Right cardiac atrium (tissue), 5 donors: ENCODE measurements at regions not wholly inside any gene's neighbourhood (a gene's known extent, or its start where the extent isn't known, plus 50 kb on each side); places are given as distances from the start of the nearest gene placed in this dataset.

ENCODE experiments used
- ATAC-seq, 2 donors: fragments of 200-7000 bp; cut with Tn5 transposase; one replicate each; pipeline versions ENCODE4 v1.8.0 to v1.9.1; 2020; ENCODE audit warnings: moderate library complexity in 2 of 2, mild to moderate bottlenecking in 1 of 2
- DNase-seq, 3 donors: peaks; one replicate each; pipeline ENCODE4 v3.0.0-alpha.2; 2020
- H3K27ac ChIP-seq: one replicate; pipeline ENCODE4 v1.5.1; 2013; ENCODE audit warnings: mild to moderate bottlenecking, low read length, control low read depth, moderate library complexity
- H3K27me3 ChIP-seq: one replicate; pipeline ENCODE4 v1.6.1; 2013; ENCODE audit not compliant: control insufficient read depth, insufficient read depth
- H3K4me1 ChIP-seq: one replicate; pipeline ENCODE4 v1.6.1; 2013; ENCODE audit warnings: low read length; ENCODE audit not compliant: control insufficient read depth, insufficient read depth
- H3K4me3 ChIP-seq: one replicate; pipeline ENCODE4 v1.5.1; 2013; ENCODE audit warnings: low read length, control low read depth
- H3K9me3 ChIP-seq: one replicate; pipeline ENCODE4 v1.6.1; 2013; ENCODE audit warnings: low read length; ENCODE audit not compliant: control insufficient read depth
- WGBS: extraction: QIAGEN DNeasy Blood & Tissue Kit; methylation state at CpG from one replicate; pipeline ENCODE4 v1.1.7; 2013; 5-methylcytosine and 5-hydroxymethylcytosine counted together
- intact Hi-C, 4 donors: fragments of 100-400 bp; cut with DNase I; formaldehyde crosslinking; loops; one replicate each; pipeline versions ENCODE4 v1.11.0 to v1.14.0; 2022 to 2023
- donor health status: healthy with polysubstance abuse.
- donor health status: DM: no; HTN: yes; CAD: no.
- donor health status: DM: no; HTN: no; CAD: no.
- donor health status: DM: no; HTN: yes; CAD: no; lungs with severe emphysema.
- donor health status: DM: yes; HTN: yes; CAD: no.

GRCh38 chr1:88118176-88118845, 565.8 kb upstream of the PKN2 start:
- H3K4me1 ChIP-seq = no peaks in the 10 kb centered on the region
- intact Hi-C loops = no loop called here
- H3K9me3 ChIP-seq = no peaks in the 10 kb centered on the region
- no peak overlapping the region for H3K4me3 ChIP-seq
- no peaks in the 10 kb centered on the region for H3K27me3 ChIP-seq
- WGBS = 58% methylated on average over 6 of the region's 6 CpGs
- ATAC-seq (no peak), DNase-seq (no peak)
- H3K27ac ChIP-seq = no peak overlapping the region

- 63% methylated on average over 1 of the region's 1 CpG for WGBS
- no peaks in the 10 kb centered on the region for H3K27me3 ChIP-seq
- H3K27ac ChIP-seq = no peak overlapping the region
- no peak for DNase-seq
- intact Hi-C loops = no loop called here
- H3K4me3 ChIP-seq = no peak overlapping the region
- no peak for ATAC-seq
- no peaks in the 10 kb centered on the region for H3K9me3 ChIP-seq
- H3K4me1 ChIP-seq = no peaks in the 10 kb centered on the region
These were observed 559.5 kb upstream of the PKN2 start for GRCh38 chr1:88124614-88125013.

- no peak overlapping the region for H3K4me3 ChIP-seq
These were observed 557.6 kb upstream of the PKN2 start for GRCh38 chr1:88126467-88126866.

GRCh38 chr1:88133991-88134390, 550.1 kb upstream of the PKN2 start:
- no peak for ATAC-seq
- intact Hi-C loops = no loop called here
- Histone ChIP-seq H3K4me3 (no peak overlapping the region), H3K4me1 (no peaks in the 10 kb centered on the region), H3K27me3 (no peaks in the 10 kb centered on the region), H3K27ac (no peak overlapping the region), H3K9me3 (no peaks in the 10 kb centered on the region)
- WGBS = 78% methylated on average over 1 of the region's 1 CpG
- no peak for DNase-seq

More at GRCh38 chr1:88126467-88126866, 557.6 kb upstream of the PKN2 start:
- 81% methylated on average over 2 of the region's 2 CpGs for WGBS
- DNase-seq = no peak
- H3K27me3 ChIP-seq = no peaks in the 10 kb centered on the region
- no peaks in the 10 kb centered on the region for H3K9me3 ChIP-seq
- intact Hi-C loops = no loop called here
- no peak overlapping the region for H3K27ac ChIP-seq
- no peaks in the 10 kb centered on the region for H3K4me1 ChIP-seq
- no peak for ATAC-seq

- intact Hi-C loops = no loop called here
- no peak for ATAC-seq
- H3K9me3 ChIP-seq = no peaks in the 10 kb centered on the region
- H3K4me1 ChIP-seq = no peaks in the 10 kb centered on the region
- no peaks in the 10 kb centered on the region for H3K27me3 ChIP-seq
- no peak for DNase-seq
- no peak overlapping the region for H3K27ac ChIP-seq
- 81% methylated on average over 7 of the region's 7 CpGs for WGBS
- no peak overlapping the region for H3K4me3 ChIP-seq
These were observed 548.8 kb upstream of the PKN2 start for GRCh38 chr1:88134983-88135921.

GRCh38 chr1:88139633-88140032, 544.4 kb upstream of the PKN2 start:
- H3K27me3 ChIP-seq = no peaks in the 10 kb centered on the region
- intact Hi-C loops = no loop called here
- DNase-seq (no peak), ATAC-seq (no peak)
- no peak overlapping the region for H3K27ac ChIP-seq
- H3K4me3 ChIP-seq = no peak overlapping the region
- no peaks in the 10 kb centered on the region for H3K4me1 ChIP-seq
- no peaks in the 10 kb centered on the region for H3K9me3 ChIP-seq
- 61% methylated on average over 4 of the region's 4 CpGs for WGBS

- Histone ChIP-seq H3K27ac (no peak overlapping the region), H3K9me3 (no peaks in the 10 kb centered on the region), H3K4me3 (no peak overlapping the region), H3K4me1 (no peaks in the 10 kb centered on the region), H3K27me3 (no peaks in the 10 kb centered on the region)
- intact Hi-C loops = no loop called here
- no peak for ATAC-seq
- WGBS = 92% methylated on average over 1 of the region's 1 CpG
- no peak for DNase-seq
These were observed 543.7 kb upstream of the PKN2 start for GRCh38 chr1:88140325-88140724.

GRCh38 chr1:88141499-88142074, 542.5 kb upstream of the PKN2 start:
- 62% methylated on average over 6 of the region's 6 CpGs for WGBS
- ATAC-seq = no peak

GRCh38 chr1:88145752-88146151, 538.3 kb upstream of the PKN2 start:
- Histone ChIP-seq H3K27ac (no peak overlapping the region), H3K27me3 (no peaks in the 10 kb centered on the region), H3K4me1 (no peaks in the 10 kb centered on the region), H3K9me3 (no peaks in the 10 kb centered on the region), H3K4me3 (no peak overlapping the region)
- ATAC-seq (no peak), DNase-seq (no peak)
- WGBS = 82% methylated on average over 3 of the region's 3 CpGs
- intact Hi-C loops = no loop called here

More at GRCh38 chr1:88141499-88142074, 542.5 kb upstream of the PKN2 start:
- H3K27ac ChIP-seq = no peak overlapping the region
- no peak overlapping the region for H3K4me3 ChIP-seq
- no peaks in the 10 kb centered on the region for H3K4me1 ChIP-seq
- intact Hi-C loops = no loop called here
- DNase-seq = no peak
- no peaks in the 10 kb centered on the region for H3K27me3 ChIP-seq
- H3K9me3 ChIP-seq = no peaks in the 10 kb centered on the region

- intact Hi-C loops = no loop called here
- WGBS = 94% methylated on average over 1 of the region's 1 CpG
- no peak for DNase-seq
These were observed 534.4 kb upstream of the PKN2 start for GRCh38 chr1:88149686-88150085.

GRCh38 chr1:88150330-88150729, 533.7 kb upstream of the PKN2 start:
- intact Hi-C loops = no loop called here
- WGBS = 74% methylated on average over 4 of the region's 4 CpGs
- no peaks in the 10 kb centered on the region for H3K4me1 ChIP-seq
- no peak overlapping the region for H3K27ac ChIP-seq
- no peaks in the 10 kb centered on the region for H3K9me3 ChIP-seq
- no peak overlapping the region for H3K4me3 ChIP-seq
- no peaks in the 10 kb centered on the region for H3K27me3 ChIP-seq
- ATAC-seq (no peak), DNase-seq (no peak)

More at GRCh38 chr1:88149686-88150085, 534.4 kb upstream of the PKN2 start:
- Histone ChIP-seq H3K4me1 (no peaks in the 10 kb centered on the region), H3K4me3 (no peak overlapping the region), H3K27me3 (no peaks in the 10 kb centered on the region), H3K27ac (no peak overlapping the region), H3K9me3 (no peaks in the 10 kb centered on the region)
- ATAC-seq = no peak
